GM23338 (cell line): ENCODE measurements at regions not wholly inside any gene's neighbourhood (a gene's known extent, or its start where the extent isn't known, plus 50 kb on each side); places are given as distances from the start of the nearest gene placed in this dataset.

Experiments used
- ATAC-seq: fragments of 200-7000 bp; cut with Tn5 transposase; 3 replicates; pipeline ENCODE4 v1.9.1; 2020
- DNase-seq: peaks from one replicate; pipeline ENCODE4 v3.0.0-alpha.2; 2015; ENCODE audit warnings: low spot score
- H2AFZ ChIP-seq: fragments of 200-600 bp; sonication (generic); 2 replicates; pipeline ENCODE4 v1.8.0; 2016; ENCODE audit warnings: antibody characterized with exemption, mild to moderate bottlenecking, moderate library complexity
- H3F3A ChIP-seq: fragments of 200-600 bp; sonication (generic); replicated peaks from 2 replicates; pipeline ENCODE4 v1.8.0; 2017; ENCODE audit warnings: antibody characterized with exemption, mixed run types, low read depth
- H3K27ac ChIP-seq: fragments of 200-600 bp; sonication (generic); 2 replicates; pipeline ENCODE4 v1.6.1; 2016; ENCODE audit warnings: low read depth
- H3K27me3 ChIP-seq: fragments of 200-600 bp; sonication (generic); 2 replicates; pipeline ENCODE4 v1.8.0; 2016; ENCODE audit warnings: mild to moderate bottlenecking, mixed run types, moderate library complexity; ENCODE audit not compliant: insufficient read depth
- H3K36me3 ChIP-seq: fragments of 200-600 bp; sonication (generic); 2 replicates; pipeline ENCODE4 v1.8.0; 2016; ENCODE audit warnings: mild to moderate bottlenecking; ENCODE audit not compliant: insufficient read depth
- H3K4me1 ChIP-seq: fragments of 200-600 bp; sonication (generic); 2 replicates; pipeline ENCODE4 v1.8.0; 2016; ENCODE audit warnings: mild to moderate bottlenecking, moderate library complexity; ENCODE audit not compliant: insufficient read depth
- H3K4me2 ChIP-seq: fragments of 200-600 bp; sonication (generic); 2 replicates; pipeline ENCODE4 v1.7.1; 2017; ENCODE audit warnings: mixed run types
- H3K4me3 ChIP-seq: fragments of 200-600 bp; sonication (generic); 2 replicates; pipeline ENCODE4 v1.6.1; 2016; ENCODE audit warnings: mixed run types
- H3K79me2 ChIP-seq: fragments of 200-600 bp; sonication (generic); replicated peaks from 2 replicates; pipeline ENCODE4 v1.8.0; 2017; ENCODE audit warnings: mild to moderate bottlenecking; ENCODE audit not compliant: insufficient read depth
- H3K9me2 ChIP-seq: fragments of 200-600 bp; sonication (generic); 2 replicates; pipeline ENCODE4 v1.8.0; 2017; ENCODE audit not compliant: insufficient read depth
- H4K20me1 ChIP-seq: fragments of 200-600 bp; sonication (generic); replicated peaks from 2 replicates; pipeline ENCODE4 v1.8.0; 2017; ENCODE audit warnings: mild to moderate bottlenecking; ENCODE audit not compliant: insufficient read depth
- H3K27ac Mint-ChIP-seq: 2 replicates; pipeline ENCODE4 v1.8.0; 2020; ENCODE audit warnings: inconsistent platforms, mild to moderate bottlenecking, moderate library complexity, mixed read lengths
- H3K27me3 Mint-ChIP-seq: 3 replicates; pipeline ENCODE4 v1.8.0; 2022; ENCODE audit warnings: low read depth, mild to moderate bottlenecking, moderate library complexity, mixed read lengths, inconsistent platforms; ENCODE audit not compliant: insufficient read depth, poor library complexity
- H3K36me3 Mint-ChIP-seq: 3 replicates; pipeline ENCODE4 v1.8.0; 2021; ENCODE audit warnings: low read depth, mild to moderate bottlenecking, inconsistent platforms, moderate library complexity, mixed read lengths
- H3K4me1 Mint-ChIP-seq: 3 replicates; pipeline ENCODE4 v1.8.0; 2020; ENCODE audit warnings: mild to moderate bottlenecking, inconsistent platforms, mixed read lengths
- H3K4me3 Mint-ChIP-seq: 3 replicates; pipeline ENCODE4 v1.8.0; 2021; ENCODE audit warnings: moderate library complexity, mild to moderate bottlenecking, inconsistent platforms, mixed read lengths
- H3K9me3 Mint-ChIP-seq: 3 replicates; pipeline ENCODE4 v1.8.0; 2020; ENCODE audit warnings: moderate library complexity, mild to moderate bottlenecking, inconsistent platforms, mixed read lengths
- CREB1 ChIP-seq: fragments of 250-450 bp; sonication (Bioruptor Pico); IDR thresholded peaks from 2 replicates; pipeline ENCODE4 v1.5.0; 2020; ENCODE audit warnings: low read depth, mild to moderate bottlenecking, moderate library complexity
- EZH2phosphoT487 ChIP-seq: fragments of 200-600 bp; sonication (generic); IDR thresholded peaks from one replicate; pipeline ENCODE4 v1.8.1; 2018; ENCODE audit warnings: antibody characterized with exemption; ENCODE audit not compliant: unreplicated experiment
- JUNB ChIP-seq: IDR thresholded peaks from one replicate; pipeline ENCODE4 v1.6.1; 2016; ENCODE audit warnings: antibody characterized with exemption; ENCODE audit not compliant: unreplicated experiment
- NANOG ChIP-seq: IDR thresholded peaks from 2 replicates; pipeline ENCODE4 v1.6.1; 2016; ENCODE audit warnings: antibody characterized with exemption, borderline replicate concordance
- ZNF114 ChIP-seq: fragments of 250-450 bp; sonication (Bioruptor Pico); IDR thresholded peaks from 2 replicates; pipeline ENCODE4 v1.5.0; 2020; ENCODE audit warnings: mild to moderate bottlenecking, moderate library complexity
- ZNF331 ChIP-seq: fragments of 250-450 bp; sonication (Bioruptor Pico); IDR thresholded peaks from 2 replicates; pipeline ENCODE4 v1.5.0; 2020; ENCODE audit warnings: low read depth, mild to moderate bottlenecking, moderate library complexity
- TF ChIP-seq, protein P1 (sequence below): IDR thresholded peaks from 2 replicates; pipeline ENCODE4 v1.6.1; 2016; ENCODE audit warnings: antibody characterized with exemption
- TF ChIP-seq, protein P2 (sequence below): IDR thresholded peaks from one replicate; pipeline ENCODE4 v1.6.1; 2018; ENCODE audit warnings: antibody characterized with exemption; ENCODE audit not compliant: unreplicated experiment
- TF ChIP-seq, protein P3 (sequence below), 2 experiments: fragments of 200-600 bp in 1 of 2; sonication (generic) in 1 of 2; conservative IDR thresholded peaks; 2 replicates each; pipeline versions ENCODE4 v1.5.1 to v1.6.1; 2016 to 2017; ENCODE audit warnings: antibody characterized with exemption in 2 of 2, low read depth in 2 of 2, mild to moderate bottlenecking in 2 of 2, moderate library complexity in 1 of 2

DNA sequence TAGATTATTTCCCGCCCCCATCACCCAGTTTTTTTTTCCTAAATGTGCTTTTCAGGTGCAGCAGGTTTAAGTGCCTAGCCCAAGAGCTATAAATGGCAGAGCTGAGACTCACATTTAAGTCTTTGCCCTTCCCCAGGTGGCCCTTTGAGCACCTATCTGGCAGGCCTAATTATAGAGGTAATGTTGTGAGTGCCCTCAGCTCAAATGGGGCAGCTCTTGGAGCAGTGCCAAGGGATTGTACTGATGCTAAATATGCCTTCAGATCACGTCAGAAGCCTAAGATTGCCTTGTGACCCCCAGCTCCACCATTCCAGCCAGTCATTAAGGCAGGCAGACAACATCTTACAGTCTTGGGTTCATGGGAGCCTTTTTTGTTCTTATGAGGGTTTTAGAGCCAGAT is 159.5 kb downstream of the RPLP1 start:
- Histone ChIP-seq H3K4me2 (no peak overlapping the region), H4K20me1 (no peaks in the 10 kb centered on the region), H3K4me1 (no peaks in the 10 kb centered on the region; the same call in 1 of the 2 replicates), H3K27me3 (no peaks in the 10 kb centered on the region), H3K4me3 (no peak overlapping the region), H3K36me3 (no peaks in the 10 kb centered on the region), H2AFZ (no peak overlapping the region), H3F3A (no peaks in the 10 kb centered on the region), H3K79me2 (no peaks in the 10 kb centered on the region), H3K27ac (no peak overlapping the region), H3K9me2 (peaks cover 6% of the 10 kb centered on the region; the same call in 1 of the 2 replicates)
- H3K36me3 Mint-ChIP-seq = no peaks in the 10 kb centered on the region
- peaks cover 6% of the 10 kb centered on the region for H3K27me3 Mint-ChIP-seq
- no peak overlapping the region for H3K4me3 Mint-ChIP-seq
- no peak for DNase-seq
- no peaks in the 10 kb centered on the region for H3K4me1 Mint-ChIP-seq
- H3K9me3 Mint-ChIP-seq = no peaks in the 10 kb centered on the region
- no peak for ATAC-seq
- TF ChIP-seq ZNF331 = no peak
- no peak overlapping the region for H3K27ac Mint-ChIP-seq

DNA sequence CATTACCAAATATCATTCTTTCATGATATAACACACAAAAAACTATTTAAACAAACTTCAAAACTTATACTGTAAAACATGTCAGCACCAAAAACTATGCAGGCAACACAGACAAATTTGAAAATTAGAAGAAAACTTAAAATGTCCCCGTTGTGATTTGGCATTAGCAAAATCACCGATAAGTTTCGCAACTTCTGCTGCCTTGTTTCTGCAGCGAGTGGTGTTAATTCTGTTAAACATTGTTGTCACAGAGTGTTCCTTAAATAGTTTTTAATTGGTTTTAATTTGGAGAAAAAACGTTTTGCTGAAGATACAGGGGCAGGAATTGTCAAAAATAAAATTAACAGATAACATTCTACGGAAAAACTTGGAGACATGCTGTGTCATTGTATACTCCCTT is 160.6 kb downstream of the RPLP1 start:
- H3K4me3 Mint-ChIP-seq = no peak overlapping the region
- Histone ChIP-seq H3F3A (no peaks in the 10 kb centered on the region), H4K20me1 (no peaks in the 10 kb centered on the region), H3K9me2 (no peaks in the 10 kb centered on the region; the same call in 1 of the 2 replicates), H3K36me3 (no peaks in the 10 kb centered on the region), H3K79me2 (no peaks in the 10 kb centered on the region), H3K4me3 (no peak overlapping the region), H3K27ac (no peak overlapping the region), H3K4me1 (no peaks in the 10 kb centered on the region; the same call in 1 of the 2 replicates), H2AFZ (no peak overlapping the region), H3K27me3 (no peaks in the 10 kb centered on the region), H3K4me2 (no peak overlapping the region)
- no peak for DNase-seq
- no peaks in the 10 kb centered on the region; the same call in 2 of the 3 replicates for H3K9me3 Mint-ChIP-seq
- no peak for TF ChIP-seq NANOG
- TF ChIP-seq, protein P1, sequence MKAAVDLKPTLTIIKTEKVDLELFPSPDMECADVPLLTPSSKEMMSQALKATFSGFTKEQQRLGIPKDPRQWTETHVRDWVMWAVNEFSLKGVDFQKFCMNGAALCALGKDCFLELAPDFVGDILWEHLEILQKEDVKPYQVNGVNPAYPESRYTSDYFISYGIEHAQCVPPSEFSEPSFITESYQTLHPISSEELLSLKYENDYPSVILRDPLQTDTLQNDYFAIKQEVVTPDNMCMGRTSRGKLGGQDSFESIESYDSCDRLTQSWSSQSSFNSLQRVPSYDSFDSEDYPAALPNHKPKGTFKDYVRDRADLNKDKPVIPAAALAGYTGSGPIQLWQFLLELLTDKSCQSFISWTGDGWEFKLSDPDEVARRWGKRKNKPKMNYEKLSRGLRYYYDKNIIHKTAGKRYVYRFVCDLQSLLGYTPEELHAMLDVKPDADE = no peak
- H3K27me3 Mint-ChIP-seq = peaks cover 2% of the 10 kb centered on the region
- no peaks in the 10 kb centered on the region for H3K36me3 Mint-ChIP-seq
- H3K27ac Mint-ChIP-seq = no peak overlapping the region
- no peaks in the 10 kb centered on the region for H3K4me1 Mint-ChIP-seq
- no peak for ATAC-seq

DNA sequence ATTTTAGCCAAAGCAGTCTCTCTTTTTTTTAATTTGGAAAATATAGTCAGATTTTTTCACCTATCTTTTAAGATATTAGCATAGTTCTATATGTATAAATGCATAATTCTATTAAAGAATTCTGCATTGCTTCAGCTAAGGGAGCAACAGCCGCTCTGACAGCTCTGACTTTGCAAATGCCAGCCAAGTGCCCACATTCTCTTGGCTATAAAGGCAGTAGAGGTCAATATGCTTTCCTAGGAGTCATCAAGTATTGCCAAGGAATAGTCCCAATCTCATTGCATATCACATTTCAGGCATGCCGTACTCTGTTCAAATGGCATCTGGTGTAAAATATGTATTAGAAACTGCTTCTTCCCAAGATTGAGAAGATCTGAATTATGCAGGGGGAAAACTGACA is 161.4 kb downstream of the RPLP1 start:
- no peaks in the 10 kb centered on the region for H3K4me1 Mint-ChIP-seq
- H4K20me1 ChIP-seq = no peaks in the 10 kb centered on the region
- no peaks in the 10 kb centered on the region; the same call in 2 of the 3 replicates for H3K9me3 Mint-ChIP-seq
- H3K27me3 ChIP-seq = no peaks in the 10 kb centered on the region
- no peak overlapping the region for H3K27ac ChIP-seq
- DNase-seq = no peak
- H3K36me3 Mint-ChIP-seq = no peaks in the 10 kb centered on the region
- H3K4me2 ChIP-seq = no peak overlapping the region
- no peak overlapping the region for H3K4me3 Mint-ChIP-seq
- H3K9me2 ChIP-seq = no peaks in the 10 kb centered on the region; the same call in 1 of the 2 replicates
- peaks cover 2% of the 10 kb centered on the region for H3K27me3 Mint-ChIP-seq
- no peaks in the 10 kb centered on the region for H3K36me3 ChIP-seq
- H2AFZ ChIP-seq = no peak overlapping the region
- H3K4me1 ChIP-seq = no peaks in the 10 kb centered on the region; the same call in 1 of the 2 replicates
- no peak for ATAC-seq
- H3K4me3 ChIP-seq = no peak overlapping the region
- TF ChIP-seq, protein P2, sequence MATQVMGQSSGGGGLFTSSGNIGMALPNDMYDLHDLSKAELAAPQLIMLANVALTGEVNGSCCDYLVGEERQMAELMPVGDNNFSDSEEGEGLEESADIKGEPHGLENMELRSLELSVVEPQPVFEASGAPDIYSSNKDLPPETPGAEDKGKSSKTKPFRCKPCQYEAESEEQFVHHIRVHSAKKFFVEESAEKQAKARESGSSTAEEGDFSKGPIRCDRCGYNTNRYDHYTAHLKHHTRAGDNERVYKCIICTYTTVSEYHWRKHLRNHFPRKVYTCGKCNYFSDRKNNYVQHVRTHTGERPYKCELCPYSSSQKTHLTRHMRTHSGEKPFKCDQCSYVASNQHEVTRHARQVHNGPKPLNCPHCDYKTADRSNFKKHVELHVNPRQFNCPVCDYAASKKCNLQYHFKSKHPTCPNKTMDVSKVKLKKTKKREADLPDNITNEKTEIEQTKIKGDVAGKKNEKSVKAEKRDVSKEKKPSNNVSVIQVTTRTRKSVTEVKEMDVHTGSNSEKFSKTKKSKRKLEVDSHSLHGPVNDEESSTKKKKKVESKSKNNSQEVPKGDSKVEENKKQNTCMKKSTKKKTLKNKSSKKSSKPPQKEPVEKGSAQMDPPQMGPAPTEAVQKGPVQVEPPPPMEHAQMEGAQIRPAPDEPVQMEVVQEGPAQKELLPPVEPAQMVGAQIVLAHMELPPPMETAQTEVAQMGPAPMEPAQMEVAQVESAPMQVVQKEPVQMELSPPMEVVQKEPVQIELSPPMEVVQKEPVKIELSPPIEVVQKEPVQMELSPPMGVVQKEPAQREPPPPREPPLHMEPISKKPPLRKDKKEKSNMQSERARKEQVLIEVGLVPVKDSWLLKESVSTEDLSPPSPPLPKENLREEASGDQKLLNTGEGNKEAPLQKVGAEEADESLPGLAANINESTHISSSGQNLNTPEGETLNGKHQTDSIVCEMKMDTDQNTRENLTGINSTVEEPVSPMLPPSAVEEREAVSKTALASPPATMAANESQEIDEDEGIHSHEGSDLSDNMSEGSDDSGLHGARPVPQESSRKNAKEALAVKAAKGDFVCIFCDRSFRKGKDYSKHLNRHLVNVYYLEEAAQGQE = no peak
- TF ChIP-seq, protein P3, sequence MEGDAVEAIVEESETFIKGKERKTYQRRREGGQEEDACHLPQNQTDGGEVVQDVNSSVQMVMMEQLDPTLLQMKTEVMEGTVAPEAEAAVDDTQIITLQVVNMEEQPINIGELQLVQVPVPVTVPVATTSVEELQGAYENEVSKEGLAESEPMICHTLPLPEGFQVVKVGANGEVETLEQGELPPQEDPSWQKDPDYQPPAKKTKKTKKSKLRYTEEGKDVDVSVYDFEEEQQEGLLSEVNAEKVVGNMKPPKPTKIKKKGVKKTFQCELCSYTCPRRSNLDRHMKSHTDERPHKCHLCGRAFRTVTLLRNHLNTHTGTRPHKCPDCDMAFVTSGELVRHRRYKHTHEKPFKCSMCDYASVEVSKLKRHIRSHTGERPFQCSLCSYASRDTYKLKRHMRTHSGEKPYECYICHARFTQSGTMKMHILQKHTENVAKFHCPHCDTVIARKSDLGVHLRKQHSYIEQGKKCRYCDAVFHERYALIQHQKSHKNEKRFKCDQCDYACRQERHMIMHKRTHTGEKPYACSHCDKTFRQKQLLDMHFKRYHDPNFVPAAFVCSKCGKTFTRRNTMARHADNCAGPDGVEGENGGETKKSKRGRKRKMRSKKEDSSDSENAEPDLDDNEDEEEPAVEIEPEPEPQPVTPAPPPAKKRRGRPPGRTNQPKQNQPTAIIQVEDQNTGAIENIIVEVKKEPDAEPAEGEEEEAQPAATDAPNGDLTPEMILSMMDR (conservative IDR thresholded peaks at IDR 0.05; ENCODE audit: low read depth in 2 of 2) = no peak
- TF ChIP-seq ZNF114 (CRISPR knock-in tag) = no peak
- no peak for TF ChIP-seq NANOG
- TF ChIP-seq ZNF331 = no peak
- TF ChIP-seq JUNB = no peak
- TF ChIP-seq CREB1 (CRISPR knock-in tag) = no peak
- TF ChIP-seq EZH2phosphoT487 = no peak
- no peaks in the 10 kb centered on the region for H3F3A ChIP-seq
- no peaks in the 10 kb centered on the region for H3K79me2 ChIP-seq
- no peak overlapping the region for H3K27ac Mint-ChIP-seq
